RWPE1 (cell line): ENCODE measurements at regions not wholly inside any gene's neighbourhood (a gene's known extent, or its start where the extent isn't known, plus 50 kb on each side); places are given as distances from the start of the nearest gene placed in this dataset.

Experiments
- CTCF ChIA-PET: fragments of 350-600 bp; sonication (Branson Sonifier 250); formaldehyde crosslinking; extraction: SDS; loops from one replicate; lab custom pipeline; 2021; lab: Yijun Ruan, JAX
- POLR2A ChIA-PET: fragments of 400-600 bp; formaldehyde crosslinking; extraction: SDS; loops from one replicate; lab custom pipeline; 2020; ENCODE audit warnings: antibody characterized with exemption; ENCODE audit not compliant: low non-redundant PET; lab: Yijun Ruan, JAX
- DNase-seq: peaks from one replicate; pipeline ENCODE4 v3.0.0; 2012; ENCODE audit warnings: low spot score
- H3K27ac ChIP-seq: fragments of 450-650 bp; 2 replicates; pipeline ENCODE4 v1.5.1; 2017
- CTCF ChIP-seq: fragments of 450-650 bp; conservative IDR thresholded peaks from 2 replicates; pipeline ENCODE4 v1.5.1; 2017; ENCODE audit warnings: low read depth, mild to moderate bottlenecking

- POLR2A ChIA-PET, result no interaction called here
- no peak for TF ChIP-seq CTCF
- DNase-seq, result no peak
- H3K27ac ChIP-seq, result no peak overlapping the region
- CTCF ChIA-PET, result interaction anchor here (0.6 kb wide), 1 partner anchor 21 kb away, joined by 3 read pairs; no protein-coding TSS in a partner anchor
Measured at GRCh38 chr12:98162906-98163678, 352.3 kb upstream of the TMPO start.

DNA sequence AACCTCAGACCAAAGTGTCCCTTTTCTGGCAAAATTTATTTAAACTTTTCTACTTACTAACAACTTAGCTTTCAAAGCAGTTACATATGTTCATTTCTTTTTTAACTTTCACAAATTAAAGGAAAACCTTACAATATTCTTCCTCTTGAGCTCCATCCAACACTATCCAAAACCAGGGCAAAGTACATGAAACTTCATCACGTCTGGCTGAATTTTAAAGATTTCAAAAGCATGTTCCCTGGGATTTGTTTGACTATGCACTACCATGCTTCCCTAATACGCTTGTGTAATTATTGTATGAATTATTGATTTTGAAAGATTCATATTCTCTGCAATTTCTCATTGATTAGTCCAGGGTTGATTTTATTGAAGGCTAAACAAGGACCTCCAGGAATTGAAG lies 343.1 kb upstream of the TMPO start:
- ChIA-PET POLR2A (no interaction called here), CTCF (no interaction called here)
- H3K27ac ChIP-seq, result no peak overlapping the region
- no peak for DNase-seq
- no peak for TF ChIP-seq CTCF

DNA sequence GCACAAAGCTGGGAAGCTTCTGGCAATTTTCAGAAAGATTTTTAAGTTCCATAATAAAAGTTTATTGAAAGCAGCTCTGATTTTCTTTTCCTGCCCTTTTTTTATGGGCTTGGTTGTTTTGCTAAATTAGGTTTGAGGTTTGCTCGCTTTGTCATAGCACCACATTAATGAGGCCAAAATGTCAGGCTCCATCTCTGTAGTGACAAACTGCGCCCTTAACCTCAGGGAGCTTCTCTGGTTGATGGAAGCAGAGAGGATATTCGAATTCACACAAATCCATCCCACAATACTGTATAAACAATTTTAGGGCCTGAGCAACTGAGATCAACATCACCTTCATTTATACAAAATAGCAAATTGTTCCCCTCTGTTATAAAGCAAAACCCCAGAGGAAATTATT lies 342.6 kb upstream of the TMPO start:
- H3K27ac ChIP-seq, result no peak overlapping the region
- ChIA-PET POLR2A (no interaction called here), CTCF (no interaction called here)
- no peak for DNase-seq
- no peak for TF ChIP-seq CTCF

GRCh38 chr12:98173773-98174427 lies 341.5 kb upstream of the TMPO start:
- DNase-seq, result no peak
- ChIA-PET POLR2A (no interaction called here), CTCF (interaction anchor here (0.6 kb wide), 1 partner anchor 175 kb away, joined by 3 read pairs; no protein-coding TSS in a partner anchor)
- H3K27ac ChIP-seq, result no peak overlapping the region
- TF ChIP-seq CTCF, result no peak

GRCh38 chr12:98174428-98174809 lies 341.0 kb upstream of the TMPO start:
- DNase-seq, result no peak
- no peak for TF ChIP-seq CTCF
- ChIA-PET CTCF (interaction anchor here (0.6 kb wide), 1 partner anchor 176 kb away, joined by 3 read pairs; no protein-coding TSS in a partner anchor), POLR2A (no interaction called here)
- no peak overlapping the region for H3K27ac ChIP-seq

DNA sequence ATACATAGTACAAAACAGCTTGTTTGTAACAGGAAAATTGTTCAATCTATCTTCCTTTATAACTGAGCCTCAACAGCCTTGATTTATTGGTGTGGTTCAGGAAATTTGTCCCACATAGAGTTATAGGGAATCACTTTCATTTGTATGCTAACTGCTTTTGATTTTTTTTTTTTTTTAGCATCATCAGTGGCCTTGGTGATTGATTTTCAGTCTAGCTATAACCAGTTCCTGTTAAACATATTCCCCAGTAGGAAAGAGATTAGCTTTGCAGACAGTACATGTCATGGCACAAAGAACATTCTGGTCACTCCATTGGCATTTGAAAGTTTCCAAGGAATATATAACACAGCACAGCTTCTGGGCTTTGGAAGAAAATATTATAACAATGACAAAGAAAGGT lies 337.3 kb upstream of the TMPO start:
- ChIA-PET POLR2A (no interaction called here), CTCF (interaction anchor here (1.0 kb wide), 1 partner anchor 23 kb away, joined by 7 read pairs; no protein-coding TSS in a partner anchor)

More for the DNA sequence above, 337.3 kb upstream of the TMPO start:
- no peak for DNase-seq
- no peak overlapping the region for H3K27ac ChIP-seq
- no peak for TF ChIP-seq CTCF
